22Rv1 (cell line): ENCODE measurements at regions not wholly inside any gene's neighbourhood (a gene's known extent, or its start where the extent isn't known, plus 50 kb on each side); places are given as distances from the start of the nearest gene placed in this dataset.

ENCODE experiments used
- CTCF ChIP-seq: fragments of 450-650 bp; IDR thresholded peaks from 2 replicates; pipeline ENCODE4 v1.5.1; 2017; ENCODE audit warnings: mild to moderate bottlenecking
- ZFX ChIP-seq: fragments of 450-650 bp; IDR thresholded peaks from 2 replicates; pipeline ENCODE4 v1.6.1; 2017; ENCODE audit warnings: antibody characterized with exemption, borderline replicate concordance

- no peak for TF ChIP-seq CTCF
- TF ChIP-seq ZFX: no peak
Observed at GRCh38 chr2:75303227-75303626, 103.9 kb upstream of the TACR1 start.
